DND-41 (cell line): ENCODE measurements at regions not wholly inside any gene's neighbourhood (a gene's known extent, or its start where the extent isn't known, plus 50 kb on each side); places are given as distances from the start of the nearest gene placed in this dataset.

ENCODE experiments used
- ATAC-seq: fragments of 200-7000 bp; cut with Tn5 transposase; 3 replicates; pipeline ENCODE4 v1.9.1; 2021; ENCODE audit warnings: low read depth; ENCODE audit not compliant: insufficient read depth
- DNase-seq: peaks from one replicate; pipeline ENCODE4 v3.0.0-alpha.2; 2020
- H2AFZ ChIP-seq: 2 replicates; pipeline ENCODE4 v1.6.0; 2012; ENCODE audit warnings: low read depth, low read length
- H3K27ac ChIP-seq: 2 replicates; pipeline ENCODE4 v1.5.1; 2012; ENCODE audit warnings: low read length, inconsistent platforms
- H3K27me3 ChIP-seq: fragments of 200-600 bp; sonication (generic); 2 replicates; pipeline ENCODE4 v1.6.0; 2012; ENCODE audit warnings: low read length, mild to moderate bottlenecking, inconsistent platforms; ENCODE audit not compliant: insufficient read depth, poor library complexity
- H3K36me3 ChIP-seq: 2 replicates; pipeline ENCODE4 v1.5.1; 2012; ENCODE audit warnings: low read length, inconsistent platforms; ENCODE audit not compliant: insufficient read depth
- H3K4me1 ChIP-seq: 2 replicates; pipeline ENCODE4 v1.5.1; 2012; ENCODE audit warnings: mild to moderate bottlenecking, low read length; ENCODE audit not compliant: insufficient read depth
- H3K4me2 ChIP-seq: 2 replicates; pipeline ENCODE4 v1.6.0; 2012; ENCODE audit warnings: mild to moderate bottlenecking, moderate library complexity, low read length, inconsistent platforms; ENCODE audit not compliant: insufficient read depth
- H3K4me3 ChIP-seq, 2 experiments: fragments of 200-600 bp in 1 of 2; shearing (Covaris generic) in 1 of 2; 2 replicates each; pipeline ENCODE4 v1.5.1; 2012 to 2016; ENCODE audit warnings: inconsistent platforms in 2 of 2, low read length in 2 of 2, mild to moderate bottlenecking in 2 of 2, low read depth in 1 of 2, moderate library complexity in 1 of 2
- H3K79me2 ChIP-seq: 2 replicates; pipeline ENCODE4 v1.6.0; 2012; ENCODE audit warnings: low read length, inconsistent platforms; ENCODE audit not compliant: insufficient read depth
- H3K9ac ChIP-seq: 2 replicates; pipeline ENCODE4 v1.6.0; 2012; ENCODE audit warnings: low read depth, mild to moderate bottlenecking, inconsistent platforms, low read length, moderate library complexity
- H3K9me3 ChIP-seq: 2 replicates; pipeline ENCODE4 v1.5.1; 2012; ENCODE audit warnings: low read length, moderate library complexity, mild to moderate bottlenecking, inconsistent platforms; ENCODE audit not compliant: insufficient read depth, severe bottlenecking
- H4K20me1 ChIP-seq: 2 replicates; pipeline ENCODE4 v1.6.0; 2012; ENCODE audit warnings: low read length; ENCODE audit not compliant: insufficient read depth
- EZH2 ChIP-seq: IDR thresholded peaks from 3 replicates; pipeline ENCODE4 v1.6.1; 2012; ENCODE audit warnings: borderline replicate concordance, low read depth, mild to moderate bottlenecking, moderate library complexity, low read length, inconsistent platforms; ENCODE audit not compliant: severe bottlenecking
- TF ChIP-seq, protein P1 (sequence below): IDR thresholded peaks from 2 replicates; pipeline ENCODE4 v1.5.1; 2012; ENCODE audit warnings: borderline replicate concordance, low read length, moderate library complexity, mild to moderate bottlenecking; ENCODE audit not compliant: poor library complexity, severe bottlenecking; ENCODE audit errors: extremely low read depth

DNA sequence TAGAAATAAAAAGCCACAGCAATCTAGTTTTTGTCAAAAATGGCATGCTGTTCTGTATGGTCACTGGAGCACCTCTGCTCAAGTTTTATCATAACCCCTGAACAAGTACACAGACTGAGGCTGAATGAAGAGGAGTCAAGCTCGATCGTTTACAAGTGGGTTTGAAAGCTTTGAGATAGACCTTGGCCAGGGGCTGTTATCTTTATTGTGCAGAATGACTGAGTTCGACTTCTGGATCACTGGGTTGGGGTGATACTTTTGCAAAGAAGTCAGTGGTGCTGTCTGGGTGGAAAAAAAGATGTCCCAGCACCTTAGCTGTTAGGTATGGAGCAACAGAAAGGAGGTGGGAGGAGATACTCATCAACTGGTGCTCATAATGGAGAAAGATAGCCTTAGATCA lies 446.0 kb downstream of the HACE1 start:
- Histone ChIP-seq H3K4me1 (no peaks in the 10 kb centered on the region), H3K27ac (no peak overlapping the region), H3K9me3 (no peaks in the 10 kb centered on the region), H3K4me2 (no peak overlapping the region), H3K27me3 (no peaks in the 10 kb centered on the region), H3K4me3 (no peak overlapping the region), H2AFZ (no peak overlapping the region), H3K36me3 (no peaks in the 10 kb centered on the region), H3K79me2 (no peaks in the 10 kb centered on the region), H4K20me1 (no peaks in the 10 kb centered on the region), H3K9ac (no peak overlapping the region)
- TF ChIP-seq, protein P1, sequence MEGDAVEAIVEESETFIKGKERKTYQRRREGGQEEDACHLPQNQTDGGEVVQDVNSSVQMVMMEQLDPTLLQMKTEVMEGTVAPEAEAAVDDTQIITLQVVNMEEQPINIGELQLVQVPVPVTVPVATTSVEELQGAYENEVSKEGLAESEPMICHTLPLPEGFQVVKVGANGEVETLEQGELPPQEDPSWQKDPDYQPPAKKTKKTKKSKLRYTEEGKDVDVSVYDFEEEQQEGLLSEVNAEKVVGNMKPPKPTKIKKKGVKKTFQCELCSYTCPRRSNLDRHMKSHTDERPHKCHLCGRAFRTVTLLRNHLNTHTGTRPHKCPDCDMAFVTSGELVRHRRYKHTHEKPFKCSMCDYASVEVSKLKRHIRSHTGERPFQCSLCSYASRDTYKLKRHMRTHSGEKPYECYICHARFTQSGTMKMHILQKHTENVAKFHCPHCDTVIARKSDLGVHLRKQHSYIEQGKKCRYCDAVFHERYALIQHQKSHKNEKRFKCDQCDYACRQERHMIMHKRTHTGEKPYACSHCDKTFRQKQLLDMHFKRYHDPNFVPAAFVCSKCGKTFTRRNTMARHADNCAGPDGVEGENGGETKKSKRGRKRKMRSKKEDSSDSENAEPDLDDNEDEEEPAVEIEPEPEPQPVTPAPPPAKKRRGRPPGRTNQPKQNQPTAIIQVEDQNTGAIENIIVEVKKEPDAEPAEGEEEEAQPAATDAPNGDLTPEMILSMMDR = no peak
- TF ChIP-seq EZH2 = no peak
- DNase-seq = no peak
- no peak for ATAC-seq

DNA sequence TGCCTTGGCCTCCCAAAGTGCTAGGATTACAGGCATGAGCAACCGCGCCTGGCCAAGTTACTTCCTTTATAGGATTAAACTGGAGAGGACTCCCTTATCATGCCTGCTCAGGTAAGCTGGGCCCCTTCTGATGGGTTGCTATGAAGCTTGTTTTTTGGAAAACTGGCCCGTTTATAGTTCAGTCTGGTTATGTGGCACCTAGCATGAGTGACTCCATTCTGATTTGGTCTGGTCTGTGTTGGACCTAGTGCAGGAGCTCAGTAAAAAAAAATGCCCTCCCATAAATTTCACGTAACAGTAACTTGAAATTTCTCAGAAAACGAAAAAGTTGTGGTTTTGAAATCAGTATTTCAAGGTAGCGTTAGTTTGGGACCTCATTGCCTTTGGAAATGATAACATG lies 448.4 kb downstream of the HACE1 start:
- no peak overlapping the region for H3K4me2 ChIP-seq
- H3K36me3 ChIP-seq = no peaks in the 10 kb centered on the region
- H3K27me3 ChIP-seq = no peaks in the 10 kb centered on the region
- H3K9me3 ChIP-seq = no peaks in the 10 kb centered on the region
- H2AFZ ChIP-seq = no peak overlapping the region
- TF ChIP-seq, protein P1 = no peak
- no peak for TF ChIP-seq EZH2
- no peaks in the 10 kb centered on the region for H4K20me1 ChIP-seq
- H3K79me2 ChIP-seq = no peaks in the 10 kb centered on the region
- no peak overlapping the region for H3K27ac ChIP-seq
- DNase-seq (no peak), ATAC-seq (no peak)
- H3K4me3 ChIP-seq = no peak overlapping the region
- H3K4me1 ChIP-seq = no peaks in the 10 kb centered on the region
- no peak overlapping the region for H3K9ac ChIP-seq

DNA sequence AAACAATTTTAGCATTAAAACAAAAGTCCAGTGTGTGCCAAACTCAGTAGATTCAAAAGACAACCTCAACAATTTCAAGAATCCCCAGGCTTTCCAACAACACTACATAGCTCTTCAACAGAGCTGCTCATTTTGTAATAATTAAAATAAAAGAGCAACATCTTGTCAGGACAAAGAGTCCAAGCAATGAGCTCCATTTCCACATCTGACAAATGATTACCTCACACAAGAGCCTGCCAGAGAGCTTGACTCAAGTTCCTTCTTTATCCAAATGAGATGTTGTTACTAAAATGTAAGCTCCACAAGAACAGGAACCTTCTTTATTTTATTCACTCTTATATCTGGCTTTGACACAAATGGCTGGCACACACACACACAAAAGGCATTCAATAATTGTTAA lies 449.8 kb downstream of the HACE1 start:
- H3K4me1 ChIP-seq = no peaks in the 10 kb centered on the region
- TF ChIP-seq, protein P1 = no peak
- no peak for TF ChIP-seq EZH2
- DNase-seq (no peak), ATAC-seq (no peak)
- H3K27ac ChIP-seq = no peak overlapping the region
- no peaks in the 10 kb centered on the region for H3K27me3 ChIP-seq
- no peak overlapping the region for H3K4me3 ChIP-seq
- no peaks in the 10 kb centered on the region for H4K20me1 ChIP-seq
- no peak overlapping the region for H3K9ac ChIP-seq
- H3K9me3 ChIP-seq = no peaks in the 10 kb centered on the region
- H3K4me2 ChIP-seq = no peak overlapping the region
- H3K79me2 ChIP-seq = no peaks in the 10 kb centered on the region
- H3K36me3 ChIP-seq = no peaks in the 10 kb centered on the region
- no peak overlapping the region for H2AFZ ChIP-seq

DNA sequence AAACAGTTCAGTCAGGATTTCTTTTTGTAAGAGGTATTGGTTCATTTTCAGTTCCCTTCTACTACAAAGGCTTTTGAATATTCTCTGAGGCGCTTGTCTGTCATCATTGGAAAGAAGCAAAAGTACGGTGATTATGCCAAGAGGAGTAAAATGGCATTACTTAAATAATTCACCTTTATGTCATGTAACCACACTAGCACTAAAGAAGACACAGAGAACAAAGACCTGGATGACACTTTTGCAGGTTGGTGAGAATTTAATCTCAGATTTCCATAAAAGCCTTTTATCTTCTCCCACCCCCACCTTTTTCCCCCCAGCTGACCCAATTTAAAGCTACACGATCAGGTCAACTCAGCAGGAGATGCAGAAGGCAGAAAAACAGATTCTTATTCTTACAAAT lies 451.8 kb downstream of the HACE1 start:
- no peaks in the 10 kb centered on the region for H3K27me3 ChIP-seq
- no peaks in the 10 kb centered on the region for H3K36me3 ChIP-seq
- DNase-seq (no peak), ATAC-seq (no peak)
- H3K27ac ChIP-seq = no peak overlapping the region
- H3K79me2 ChIP-seq = no peaks in the 10 kb centered on the region
- no peak overlapping the region for H3K4me2 ChIP-seq
- no peaks in the 10 kb centered on the region for H4K20me1 ChIP-seq
- no peak for TF ChIP-seq EZH2
- TF ChIP-seq, protein P1 = no peak
- H3K9ac ChIP-seq = no peak overlapping the region
- no peak overlapping the region for H2AFZ ChIP-seq
- H3K4me3 ChIP-seq = no peak overlapping the region
- no peaks in the 10 kb centered on the region for H3K4me1 ChIP-seq
- H3K9me3 ChIP-seq = no peaks in the 10 kb centered on the region
